WTC11 (cell line): ENCODE measurements at regions not wholly inside any gene's neighbourhood (a gene's known extent, or its start where the extent isn't known, plus 50 kb on each side); places are given as distances from the start of the nearest gene placed in this dataset.
"Not testable (repeated sequence)": the region's sequence is repeated elsewhere in the genome, so short reads cannot be mapped to it uniquely, and the experiment has no call there.

Experiments
- ATAC-seq: fragments of 200-7000 bp; cut with Tn5 transposase; 2 replicates; pipeline ENCODE4 v1.10.0; 2021; ENCODE audit warnings: mild to moderate bottlenecking, moderate library complexity
- CTCF ChIA-PET: fragments of 300-600 bp; sonication (Branson Sonifier 250); formaldehyde crosslinking; loops from one replicate; lab custom pipeline; 2021; ENCODE audit warnings: antibody characterized with exemption; lab: Charles Lee
- POLR2A ChIA-PET: fragments of 350-600 bp; sonication (Branson Sonifier 250); formaldehyde crosslinking; loops from one replicate; lab custom pipeline; 2021; ENCODE audit warnings: antibody characterized with exemption; lab: Charles Lee
- DNase-seq: peaks from one replicate; pipeline ENCODE4 v3.0.0; 2021; ENCODE audit warnings: low spot score
- H3K27ac Mint-ChIP-seq: 2 replicates; pipeline ENCODE4 v1.8.0; 2021; ENCODE audit warnings: mixed read lengths
- H3K27me3 Mint-ChIP-seq: 2 replicates; pipeline ENCODE4 v1.8.0; 2021; ENCODE audit warnings: low read depth, mild to moderate bottlenecking, moderate library complexity, mixed read lengths
- H3K36me3 Mint-ChIP-seq: 2 replicates; pipeline ENCODE4 v1.8.0; 2021; ENCODE audit warnings: mixed read lengths
- H3K4me1 Mint-ChIP-seq: 2 replicates; pipeline ENCODE4 v1.8.0; 2022; ENCODE audit warnings: mixed read lengths
- H3K4me3 Mint-ChIP-seq: 2 replicates; pipeline ENCODE4 v1.8.0; 2021; ENCODE audit warnings: mild to moderate bottlenecking, moderate library complexity, mixed read lengths
- H3K9me3 Mint-ChIP-seq: 2 replicates; pipeline ENCODE4 v1.8.0; 2021; ENCODE audit warnings: mixed read lengths
- CREB1 ChIP-seq: sonication (generic); formaldehyde crosslinking; IDR thresholded peaks from 2 replicates; pipeline ENCODE4 v1.8.0; 2023; ENCODE audit warnings: mild to moderate bottlenecking, missing genetic modification reagents
- E2F5 ChIP-seq: sonication (generic); formaldehyde crosslinking; IDR thresholded peaks from 2 replicates; pipeline ENCODE4 v1.8.1; 2022; ENCODE audit warnings: mild to moderate bottlenecking, moderate library complexity, missing genetic modification reagents
- FOXK1 ChIP-seq: sonication (generic); formaldehyde crosslinking; IDR thresholded peaks from 2 replicates; pipeline ENCODE4 v1.8.0; 2022; ENCODE audit warnings: mild to moderate bottlenecking, moderate library complexity, missing genetic modification reagents
- FOXP1 ChIP-seq: sonication (generic); formaldehyde crosslinking; IDR thresholded peaks from 2 replicates; pipeline ENCODE4 v1.8.0; 2022; ENCODE audit warnings: missing genetic modification reagents, mild to moderate bottlenecking, moderate library complexity, borderline replicate concordance
- FOXP4 ChIP-seq: sonication (generic); formaldehyde crosslinking; IDR thresholded peaks from 2 replicates; pipeline ENCODE4 v1.8.0; 2022; ENCODE audit warnings: mild to moderate bottlenecking, missing genetic modification reagents
- GABPB1 ChIP-seq: sonication (generic); formaldehyde crosslinking; IDR thresholded peaks from 2 replicates; pipeline ENCODE4 v1.8.1; 2023; ENCODE audit warnings: mild to moderate bottlenecking, missing genetic modification reagents
- JAZF1 ChIP-seq: fragments of 250-450 bp; sonication (Bioruptor Pico); IDR thresholded peaks from 2 replicates; pipeline ENCODE4 v1.9.0; 2021; ENCODE audit warnings: moderate library complexity, mild to moderate bottlenecking, inconsistent platforms
- MYBL2 ChIP-seq: sonication (generic); formaldehyde crosslinking; IDR thresholded peaks from 2 replicates; pipeline ENCODE4 v1.8.1; 2023; ENCODE audit warnings: mild to moderate bottlenecking, moderate library complexity, missing genetic modification reagents
- NR2C2 ChIP-seq: sonication (generic); formaldehyde crosslinking; IDR thresholded peaks from 2 replicates; pipeline ENCODE4 v1.8.0; 2022; ENCODE audit warnings: mild to moderate bottlenecking, missing genetic modification reagents
- PRRX2 ChIP-seq: fragments of 250-450 bp; sonication (Bioruptor Pico); IDR thresholded peaks from 2 replicates; pipeline ENCODE4 v1.8.0; 2021; ENCODE audit warnings: mild to moderate bottlenecking
- SOX15 ChIP-seq: fragments of 250-450 bp; sonication (Bioruptor Pico); IDR thresholded peaks from 2 replicates; pipeline ENCODE4 v1.9.0; 2021; ENCODE audit warnings: mild to moderate bottlenecking
- SP1 ChIP-seq: sonication (generic); formaldehyde crosslinking; conservative IDR thresholded peaks from 2 replicates; pipeline ENCODE4 v1.8.1; 2022; ENCODE audit warnings: missing genetic modification reagents
- STAT6 ChIP-seq: sonication (generic); formaldehyde crosslinking; conservative IDR thresholded peaks from 2 replicates; pipeline ENCODE4 v1.8.1; 2023; ENCODE audit warnings: mild to moderate bottlenecking, low read depth, missing genetic modification reagents, moderate library complexity
- TEAD1 ChIP-seq: sonication (generic); formaldehyde crosslinking; IDR thresholded peaks from 2 replicates; pipeline ENCODE4 v1.8.0; 2022; ENCODE audit warnings: mild to moderate bottlenecking, missing genetic modification reagents
- TEAD4 ChIP-seq: sonication (generic); formaldehyde crosslinking; IDR thresholded peaks from 2 replicates; pipeline ENCODE4 v1.8.0; 2022; ENCODE audit warnings: mild to moderate bottlenecking, missing genetic modification reagents
- ZNF219 ChIP-seq: sonication (generic); formaldehyde crosslinking; IDR thresholded peaks from 2 replicates; pipeline ENCODE4 v1.8.0; 2023; ENCODE audit warnings: missing genetic modification reagents, mild to moderate bottlenecking, borderline replicate concordance
- ZNF281 ChIP-seq: sonication (generic); formaldehyde crosslinking; IDR thresholded peaks from 2 replicates; pipeline ENCODE4 v1.8.0; 2023; ENCODE audit warnings: mild to moderate bottlenecking, missing genetic modification reagents
- ZNF317 ChIP-seq: sonication (generic); formaldehyde crosslinking; IDR thresholded peaks from 2 replicates; pipeline ENCODE4 v1.8.1; 2023; ENCODE audit warnings: low read depth, mild to moderate bottlenecking, moderate library complexity, missing genetic modification reagents, borderline replicate concordance
- ZNF423 ChIP-seq: fragments of 250-450 bp; sonication (Bioruptor Pico); IDR thresholded peaks from 2 replicates; pipeline ENCODE4 v2.1.2; 2022; ENCODE audit warnings: mild to moderate bottlenecking, moderate library complexity
- ZNF425 ChIP-seq: fragments of 250-450 bp; sonication (Bioruptor Pico); conservative IDR thresholded peaks from 2 replicates; pipeline ENCODE4 v1.9.0; 2021; ENCODE audit warnings: mild to moderate bottlenecking

- no peak for TF ChIP-seq ZNF425
- no peak for TF ChIP-seq SOX15
- no peak for TF ChIP-seq MYBL2
Observed at GRCh38 chr18:27520401-27520800, 335.3 kb upstream of the CHST9 start (continued).

- TF ChIP-seq FOXP1 (CRISPR knock-in tag) (peak; percentile 26; the same call in 1 of the 2 replicates), FOXK1 (CRISPR knock-in tag) (peak; percentile 63; the same call in 1 of the 2 replicates), E2F5 (CRISPR knock-in tag) (0 out of 2 replicates have a peak, but pooled peaks have one; percentile 26), FOXP4 (CRISPR knock-in tag) (peak; percentile 23; the same call in 1 of the 2 replicates)
- H3K27me3 Mint-ChIP-seq, POLR2A ChIA-PET, ATAC-seq: not testable (repeated sequence)
- Mint-ChIP-seq H3K36me3 (peaks cover 23% of the 10 kb centered on the region), H3K27ac (peak overlapping the region; percentile 89), H3K9me3 (peaks cover 21% of the 10 kb centered on the region), H3K4me1 (peaks cover 11% of the 10 kb centered on the region), H3K4me3 (peak overlapping the region; percentile 51)
- peak; percentile 72 for DNase-seq
- CTCF ChIA-PET: interaction anchor here (1.7 kb wide), 1 partner anchor 95 kb away, joined by 3 read pairs; no protein-coding TSS in a partner anchor
Observed at GRCh38 chr18:27510036-27510633, 325.0 kb upstream of the CHST9 start.

- DNase-seq (no peak), ATAC-seq (no peak)
- H3K27ac Mint-ChIP-seq: no peak overlapping the region
- peaks cover 14% of the 10 kb centered on the region for H3K9me3 Mint-ChIP-seq
- H3K4me3 Mint-ChIP-seq: no peak overlapping the region
- ChIA-PET CTCF (no interaction called here), POLR2A (no interaction called here)
- H3K36me3 Mint-ChIP-seq: peaks cover 4% of the 10 kb centered on the region; the same call in 1 of the 2 replicates
- TF ChIP-seq ZNF317 (CRISPR knock-in tag) (no peak), NR2C2 (CRISPR knock-in tag) (no peak), TEAD1 (no peak), ZNF423 (CRISPR knock-in tag) (no peak), SP1 (no peak), TEAD4 (CRISPR knock-in tag) (no peak), JAZF1 (CRISPR knock-in tag) (no peak)
- H3K27me3 Mint-ChIP-seq: no peaks in the 10 kb centered on the region
- H3K4me1 Mint-ChIP-seq: peaks cover 11% of the 10 kb centered on the region
Observed at GRCh38 chr18:27501671-27502070, 316.6 kb upstream of the CHST9 start.

- H3K27me3 Mint-ChIP-seq: no peaks in the 10 kb centered on the region
- H3K4me3 Mint-ChIP-seq: no peak overlapping the region
- TF ChIP-seq ZNF281 (no peak), STAT6 (CRISPR knock-in tag) (no peak), CREB1 (no peak), GABPB1 (CRISPR knock-in tag) (no peak), ZNF219 (CRISPR knock-in tag) (no peak), PRRX2 (CRISPR knock-in tag) (no peak)
Observed at GRCh38 chr18:27500531-27500930, 315.4 kb upstream of the CHST9 start.

More at GRCh38 chr18:27500531-27500930, 315.4 kb upstream of the CHST9 start:
- Mint-ChIP-seq H3K9me3 (peaks cover 14% of the 10 kb centered on the region), H3K36me3 (peaks cover 4% of the 10 kb centered on the region; the same call in 1 of the 2 replicates), H3K4me1 (peaks cover 11% of the 10 kb centered on the region), H3K27ac (no peak overlapping the region)
- no peak for DNase-seq
- ChIA-PET POLR2A (no interaction called here), CTCF (no interaction called here)
- ATAC-seq: no peak
